Adrenal gland (tissue), 9 donors: ENCODE measurements at regions not wholly inside any gene's neighbourhood (a gene's known extent, or its start where the extent isn't known, plus 50 kb on each side); places are given as distances from the start of the nearest gene placed in this dataset.

Experiments
- DNase-seq, 7 donors: peaks; one replicate each; pipeline ENCODE4 v3.0.0-alpha.2; 2019 to 2020
- H3K27ac ChIP-seq, 5 donors: fragments of 200-600 bp; sonication (generic) in 4 of 5; 1 replicate in 3 of 5; 2 replicates in 2 of 5; pipeline versions ENCODE4 v1.5.1 to v1.8.0; 2016 to 2020; ENCODE audit warnings: mild to moderate bottlenecking in 1 of 5
- H3K27me3 ChIP-seq: fragments of 200-600 bp; 2 replicates; pipeline ENCODE4 v1.8.0; 2021
- H3K36me3 ChIP-seq, 2 donors: fragments of 200-600 bp; replicated peaks in 1 of 2; 1 replicate in 1 of 2; 2 replicates in 1 of 2; pipeline versions ENCODE4 v1.5.1 to v1.8.0; 2018 to 2022
- H3K4me1 ChIP-seq, 2 donors: fragments of 200-600 bp; replicated peaks in 1 of 2; 1 replicate in 1 of 2; 2 replicates in 1 of 2; pipeline versions ENCODE4 v1.5.1 to v1.8.0; 2018 to 2021
- H3K4me3 ChIP-seq, 4 donors: fragments of 200-600 bp; sonication (generic) in 3 of 4; one replicate each; pipeline ENCODE4 v1.5.1; 2016 to 2018
- H3K9me3 ChIP-seq, 3 donors: fragments of 200-600 bp; sonication (generic) in 1 of 3; replicated peaks in 1 of 3; 1 replicate in 2 of 3; 2 replicates in 1 of 3; pipeline versions ENCODE4 v1.5.1 to v1.8.0; 2016 to 2021
- POLR2A ChIP-seq, 2 donors: fragments of 450-650 bp; IDR thresholded peaks; one replicate each; pipeline ENCODE4 v1.6.1; 2017; ENCODE audit warnings: antibody characterized with exemption in 2 of 2, mild to moderate bottlenecking in 2 of 2, moderate library complexity in 1 of 2
- WGBS, 4 donors: extraction: QIAGEN DNeasy Blood & Tissue Kit in 2 of 4; methylation state at CpG; one replicate each; pipeline versions ENCODE4 v1.1.5 to v1.1.7; 2013 to 2017; 5-methylcytosine and 5-hydroxymethylcytosine counted together
- intact Hi-C, 2 donors: fragments of 100-400 bp; cut with DNase I; formaldehyde crosslinking; loops; one replicate each; pipeline versions ENCODE4 v1.14.1 to v1.15.0; 2022 to 2023
- TF ChIP-seq, protein P1 (sequence below), 6 experiments: fragments of 450-650 bp in 4 of 6; fragments of 200-600 bp in 2 of 6; sonication (generic) in 1 of 6; IDR thresholded peaks; 1 replicate in 5 of 6; 2 replicates in 1 of 6; pipeline versions ENCODE4 v1.5.1 to v1.8.0; 2016 to 2021; ENCODE audit warnings: antibody characterized with exemption in 6 of 6, mild to moderate bottlenecking in 2 of 6, moderate library complexity in 1 of 6
- donor health status: healthy with polysubstance abuse.
- donor health status: Bipolar disorder and iron deficiency.
- donor health status: DM: yes; HTN: yes; CAD: no.
- donor health status: DM: no; HTN: no; CAD: no.
- donor health status: DM: no; HTN: no; CAD: no.

GRCh38 chr12:111157486-111157885 is 211.4 kb downstream of the PHETA1 start:
- TF ChIP-seq, protein P1, sequence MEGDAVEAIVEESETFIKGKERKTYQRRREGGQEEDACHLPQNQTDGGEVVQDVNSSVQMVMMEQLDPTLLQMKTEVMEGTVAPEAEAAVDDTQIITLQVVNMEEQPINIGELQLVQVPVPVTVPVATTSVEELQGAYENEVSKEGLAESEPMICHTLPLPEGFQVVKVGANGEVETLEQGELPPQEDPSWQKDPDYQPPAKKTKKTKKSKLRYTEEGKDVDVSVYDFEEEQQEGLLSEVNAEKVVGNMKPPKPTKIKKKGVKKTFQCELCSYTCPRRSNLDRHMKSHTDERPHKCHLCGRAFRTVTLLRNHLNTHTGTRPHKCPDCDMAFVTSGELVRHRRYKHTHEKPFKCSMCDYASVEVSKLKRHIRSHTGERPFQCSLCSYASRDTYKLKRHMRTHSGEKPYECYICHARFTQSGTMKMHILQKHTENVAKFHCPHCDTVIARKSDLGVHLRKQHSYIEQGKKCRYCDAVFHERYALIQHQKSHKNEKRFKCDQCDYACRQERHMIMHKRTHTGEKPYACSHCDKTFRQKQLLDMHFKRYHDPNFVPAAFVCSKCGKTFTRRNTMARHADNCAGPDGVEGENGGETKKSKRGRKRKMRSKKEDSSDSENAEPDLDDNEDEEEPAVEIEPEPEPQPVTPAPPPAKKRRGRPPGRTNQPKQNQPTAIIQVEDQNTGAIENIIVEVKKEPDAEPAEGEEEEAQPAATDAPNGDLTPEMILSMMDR (IDR thresholded peaks at IDR 0.05), result no peak
- TF ChIP-seq POLR2A (IDR thresholded peaks at IDR 0.05), result no peak
- intact Hi-C loops, result no loop called here
- DNase-seq, result no peak
- 88 to 100% (median 92%) methylated on average over 2 of the region's 2 CpGs for WGBS, 4 donors
- Histone ChIP-seq H3K4me3 (no peak overlapping the region), H3K27me3 (peaks cover 18% of the 10 kb centered on the region), H3K9me3 (no peaks in the 10 kb centered on the region), H3K4me1 (no peaks in the 10 kb centered on the region), H3K27ac (no peak overlapping the region), H3K36me3 (no peaks in the 10 kb centered on the region)

GRCh38 chr12:111156304-111156703 is 212.6 kb downstream of the PHETA1 start:
- Histone ChIP-seq H3K27ac (no peak overlapping the region), H3K4me1 (no peaks in the 10 kb centered on the region), H3K4me3 (no peak overlapping the region), H3K36me3 (no peaks in the 10 kb centered on the region), H3K9me3 (no peaks in the 10 kb centered on the region), H3K27me3 (peaks cover 18% of the 10 kb centered on the region)
- DNase-seq, result no peak
- intact Hi-C loops, result no loop called here
- 59 to 70% (median 65%) methylated on average over 3 of the region's 3 CpGs for WGBS, 4 donors
- TF ChIP-seq, protein P1 (IDR thresholded peaks at IDR 0.05), result no peak
- TF ChIP-seq POLR2A (IDR thresholded peaks at IDR 0.05), result no peak

DNA sequence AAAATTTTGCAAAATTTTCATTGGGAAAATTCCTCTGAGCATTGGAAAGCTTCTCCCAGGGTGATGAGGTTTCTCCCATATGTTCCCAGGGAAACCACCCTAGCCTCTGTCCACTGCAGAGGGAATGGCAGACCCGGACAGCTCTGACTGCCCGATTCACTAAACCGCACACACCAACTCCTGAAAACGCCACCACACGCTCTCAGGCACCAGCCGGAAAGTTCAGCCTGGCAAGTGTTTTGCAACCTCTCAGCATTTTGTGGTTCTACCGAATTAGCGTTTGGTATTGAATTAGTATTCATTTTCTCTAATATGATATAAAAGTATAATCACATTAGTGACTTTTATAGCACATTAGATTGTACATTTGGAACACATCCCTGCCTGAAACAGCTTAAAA is 213.4 kb downstream of the PHETA1 start:
- WGBS, 4 donors, result 59 to 74% (median 63%) methylated on average over 8 of the region's 8 CpGs
- Histone ChIP-seq H3K9me3 (no peaks in the 10 kb centered on the region), H3K27ac (no peak overlapping the region), H3K4me3 (no peak overlapping the region), H3K27me3 (peaks cover 18% of the 10 kb centered on the region), H3K4me1 (no peaks in the 10 kb centered on the region), H3K36me3 (no peaks in the 10 kb centered on the region)
- no peak for DNase-seq
- intact Hi-C loops, result no loop called here
- TF ChIP-seq, protein P1 (IDR thresholded peaks at IDR 0.05), result no peak
- TF ChIP-seq POLR2A (IDR thresholded peaks at IDR 0.05), result no peak

DNA sequence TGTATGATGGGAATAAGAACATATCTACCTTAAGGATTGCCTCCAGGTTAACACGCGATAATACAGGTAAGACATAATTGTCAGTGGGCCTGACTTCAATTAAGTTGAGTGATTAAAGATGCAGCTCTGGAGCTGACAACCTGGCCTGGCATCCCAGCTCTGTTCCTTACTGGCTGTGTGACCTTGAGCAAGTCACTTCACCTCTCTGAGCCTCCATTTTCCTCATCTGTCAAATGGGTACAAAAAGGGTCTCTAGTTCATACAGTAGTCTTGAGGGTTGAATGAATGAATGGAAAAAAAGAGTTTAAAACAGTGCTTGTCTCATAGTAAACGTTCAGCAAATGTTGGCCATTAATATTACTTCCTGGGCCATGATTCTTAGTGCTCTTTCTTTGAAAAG is 213.9 kb downstream of the PHETA1 start:
- WGBS, 4 donors, result 65 to 83% (median 78%) methylated on average over 3 of the region's 3 CpGs

More for the DNA sequence above, 213.9 kb downstream of the PHETA1 start:
- DNase-seq, result no peak
- Histone ChIP-seq H3K27me3 (peaks cover 18% of the 10 kb centered on the region), H3K36me3 (no peaks in the 10 kb centered on the region), H3K4me3 (no peak overlapping the region), H3K4me1 (no peaks in the 10 kb centered on the region), H3K9me3 (no peaks in the 10 kb centered on the region), H3K27ac (no peak overlapping the region)
- TF ChIP-seq, protein P1 (IDR thresholded peaks at IDR 0.05), result no peak
- no peak for TF ChIP-seq POLR2A (IDR thresholded peaks at IDR 0.05)
- intact Hi-C loops, result no loop called here
